NCI-H1105 treated with DMSO at 0.1 percent for 48 hours (cell line): ENCODE measurements at regions not wholly inside any gene's neighbourhood (a gene's known extent, or its start where the extent isn't known, plus 50 kb on each side); places are given as distances from the start of the nearest gene placed in this dataset.

Source experiments
- DNase-seq: peaks from one replicate; lab custom pipeline; 2025; lab: John Stamatoyannopoulos, UW

DNA sequence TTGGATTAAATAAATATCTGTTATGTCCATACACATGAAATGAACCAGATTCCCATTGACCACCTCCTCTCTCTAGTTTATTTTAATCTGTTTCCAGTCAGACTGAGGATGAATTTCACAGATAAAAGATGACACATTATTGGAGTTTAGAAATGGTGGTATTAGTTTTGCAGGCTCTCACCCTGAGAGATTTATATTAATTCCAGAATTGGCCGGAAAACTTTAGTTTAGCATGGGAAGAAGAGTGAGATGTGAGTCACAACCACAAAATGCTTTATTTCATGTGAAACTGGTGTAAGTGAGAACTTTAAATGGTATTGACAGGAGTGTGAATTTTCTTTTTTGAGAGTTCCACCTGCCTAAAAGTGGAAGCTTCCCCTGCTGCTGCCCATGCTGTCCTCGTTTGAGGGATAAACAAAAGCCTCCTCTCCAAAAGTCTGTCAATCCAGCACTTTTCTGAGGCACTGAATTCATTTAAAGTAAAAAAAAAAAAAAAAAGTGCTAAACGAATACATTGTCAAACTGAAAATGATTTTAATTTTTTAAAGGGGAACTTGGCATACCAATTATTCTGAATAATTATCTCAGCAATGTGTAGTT is 65.1 kb upstream of the EPHA3 start:
- no peak for DNase-seq

DNA sequence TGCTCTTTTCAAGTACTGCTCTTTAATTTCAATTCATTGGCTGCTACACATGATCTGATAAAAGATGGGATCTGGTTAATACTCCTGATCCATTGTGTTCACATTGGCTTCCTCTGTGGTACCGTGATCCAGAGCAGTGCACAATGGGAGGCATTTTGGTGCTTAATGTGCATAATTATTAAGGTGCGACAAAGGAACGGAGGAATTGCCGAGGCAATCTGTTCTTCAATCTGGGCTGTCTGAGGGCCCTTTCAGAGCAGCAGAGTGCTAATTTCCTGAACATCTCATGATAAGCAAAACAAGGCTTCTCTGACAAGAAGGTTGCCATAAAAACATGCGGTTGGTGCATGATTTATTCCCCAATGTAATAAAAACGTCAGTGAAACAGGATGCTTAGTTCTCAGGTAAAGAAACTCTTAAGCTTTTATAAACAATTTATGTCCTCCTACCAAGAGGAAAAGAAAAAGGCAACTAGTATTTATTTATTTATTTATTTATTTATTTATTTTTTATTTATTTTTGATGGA is 64.0 kb upstream of the EPHA3 start:
- DNase-seq: peak; percentile 79

DNA sequence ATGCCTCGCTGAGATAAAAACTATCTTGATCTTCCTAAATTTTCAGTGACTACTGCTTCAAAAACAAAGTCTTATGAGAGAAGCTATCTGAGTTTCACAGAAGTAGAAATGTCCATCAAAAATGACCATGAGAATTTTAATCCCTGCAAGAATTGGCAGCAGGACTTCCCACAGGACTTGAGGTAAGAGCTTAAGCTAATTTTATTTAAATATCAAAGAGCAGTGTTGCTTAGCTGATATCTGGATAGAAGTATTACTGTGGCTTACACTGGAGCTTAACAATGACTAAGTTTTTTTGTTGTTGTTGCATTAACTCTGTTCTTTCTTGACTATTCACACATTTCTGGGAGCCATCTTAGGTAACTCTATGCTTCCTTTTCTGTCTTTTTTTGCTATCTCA is 60.8 kb upstream of the EPHA3 start:
- DNase-seq: no peak

DNA sequence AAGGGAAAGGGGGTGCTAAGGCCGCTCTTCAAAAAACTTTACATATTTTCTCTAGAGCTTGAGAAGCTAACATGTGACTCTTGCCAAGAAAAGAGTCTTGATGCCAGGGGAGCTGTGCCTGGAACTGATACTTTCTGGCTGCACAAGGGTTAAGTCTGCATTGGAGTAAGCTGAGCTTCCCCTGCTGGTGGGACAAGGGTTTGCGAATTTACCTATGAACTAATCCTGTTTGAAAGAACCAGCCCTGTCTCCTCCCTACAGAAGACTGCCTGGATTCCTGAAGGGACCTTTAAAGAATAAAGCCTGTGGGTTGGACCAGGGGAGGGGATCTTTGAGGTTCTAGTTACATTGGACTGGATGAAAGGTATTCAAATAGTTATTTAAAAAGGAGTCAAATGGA is 58.3 kb upstream of the EPHA3 start:
- DNase-seq: no peak

DNA sequence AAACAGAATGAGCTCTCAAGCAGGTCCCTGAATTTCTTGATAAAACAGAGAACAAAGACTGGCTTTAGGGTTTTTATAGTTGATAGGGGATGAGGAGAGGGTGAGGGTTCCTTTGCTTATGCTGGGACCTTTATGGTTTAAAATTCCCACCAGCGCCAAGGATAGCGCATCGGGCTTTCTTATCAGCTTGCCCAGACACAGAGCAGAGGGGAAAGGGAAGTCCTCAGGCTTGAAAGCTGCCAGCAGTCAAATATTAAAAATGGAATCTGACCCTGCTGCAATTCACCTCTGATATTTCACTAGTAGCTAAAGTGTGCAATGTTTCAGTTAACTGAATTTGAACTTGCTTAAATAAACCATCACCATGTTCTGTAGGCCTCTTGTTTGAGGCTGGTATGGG is 55.0 kb upstream of the EPHA3 start:
- no peak for DNase-seq

DNA sequence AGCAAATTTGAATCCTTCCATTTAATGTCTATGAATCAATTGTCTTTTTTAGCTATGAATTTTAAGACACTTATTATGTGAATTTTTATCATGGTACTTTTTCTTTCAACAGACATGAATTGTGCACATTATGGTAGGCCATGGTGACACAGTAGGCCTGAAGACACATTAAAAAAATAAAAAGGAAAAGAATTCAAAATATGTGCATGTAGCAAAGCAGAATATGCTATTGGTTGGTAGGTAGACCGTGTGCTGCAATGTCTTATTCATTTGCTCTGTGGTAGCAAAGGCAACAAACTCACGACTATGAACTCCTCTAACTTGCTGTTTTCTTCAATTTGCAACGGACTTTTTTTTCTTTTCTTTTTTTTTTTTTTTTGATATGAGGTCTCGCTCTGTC is 50.0 kb upstream of the EPHA3 start:
- no peak for DNase-seq
